ENCODE measurements at regions not wholly inside any gene's neighbourhood (a gene's known extent, or its start where the extent isn't known, plus 50 kb on each side); places are given as distances from the start of the nearest gene placed in this dataset.

- Histone ChIP-seq H3K4me3 (no peak overlapping the region), H3K27me3 (no peaks in the 10 kb centered on the region), H3K27ac (no peak overlapping the region), H3K36me3 (replicated peaks in 1 of 2; ENCODE audit: insufficient read depth in 1 of 2, low read depth in 2 of 2) (no peaks in the 10 kb centered on the region), H3K9me3 (no peaks in the 10 kb centered on the region), H3K4me1 (no peaks in the 10 kb centered on the region)
- 88 to 94% methylated on average over 7 of the region's 7 CpGs for WGBS, 2 donors
- intact Hi-C loops (cut with DNase I), result no loop called here
- DNase-seq (no peak), ATAC-seq (no peak)
- TF ChIP-seq CTCF (IDR thresholded peaks at IDR 0.05) (no peak), POLR2A (IDR thresholded peaks at IDR 0.05) (no peak)
Measured at GRCh38 chr2:129374452-129374851, 605.0 kb upstream of the RAB6C start.

- no peak overlapping the region for H3K27ac ChIP-seq
- TF ChIP-seq POLR2A (IDR thresholded peaks at IDR 0.05) (no peak), CTCF (IDR thresholded peaks at IDR 0.05) (no peak)
- H3K9me3 ChIP-seq, result no peaks in the 10 kb centered on the region
- H3K4me3 ChIP-seq, result no peak overlapping the region
- ATAC-seq, result no peak
- no peaks in the 10 kb centered on the region for H3K4me1 ChIP-seq
- no peak for DNase-seq
- H3K27me3 ChIP-seq, result no peaks in the 10 kb centered on the region
- intact Hi-C loops (cut with DNase I), result no loop called here
- WGBS, 2 donors, result 65 to 76% methylated on average over 11 to 13 of the region's 13 CpGs
- no peaks in the 10 kb centered on the region for H3K36me3 ChIP-seq (replicated peaks in 1 of 2; ENCODE audit: insufficient read depth in 1 of 2, low read depth in 2 of 2)
Measured at GRCh38 chr2:129375632-129376425, 603.6 kb upstream of the RAB6C start.

- DNase-seq (no peak), ATAC-seq (no peak)
- intact Hi-C loops (cut with DNase I), result no loop called here
Measured at GRCh38 chr2:129376426-129377077, 602.9 kb upstream of the RAB6C start.

GRCh38 chr2:129377078-129377469 is 602.4 kb upstream of the RAB6C start:
- 77 to 100% methylated on average over 2 to 4 of the region's 4 CpGs for WGBS, 2 donors
- intact Hi-C loops (cut with DNase I), result no loop called here
- ATAC-seq (no peak), DNase-seq (no peak)
- Histone ChIP-seq H3K4me3 (no peak overlapping the region), H3K27ac (no peak overlapping the region), H3K27me3 (no peaks in the 10 kb centered on the region), H3K4me1 (no peaks in the 10 kb centered on the region), H3K36me3 (replicated peaks in 1 of 2; ENCODE audit: insufficient read depth in 1 of 2, low read depth in 2 of 2) (no peaks in the 10 kb centered on the region), H3K9me3 (no peaks in the 10 kb centered on the region)
- no peak for TF ChIP-seq POLR2A (IDR thresholded peaks at IDR 0.05)
- no peak for TF ChIP-seq CTCF (IDR thresholded peaks at IDR 0.05)

More at GRCh38 chr2:129376426-129377077, 602.9 kb upstream of the RAB6C start:
- TF ChIP-seq CTCF (IDR thresholded peaks at IDR 0.05) (no peak), POLR2A (IDR thresholded peaks at IDR 0.05) (no peak)
- H3K27ac ChIP-seq, result no peak overlapping the region
- WGBS, 2 donors, result 64 to 65% methylated on average over 14 to 15 of the region's 16 CpGs
- no peaks in the 10 kb centered on the region for H3K27me3 ChIP-seq
- H3K36me3 ChIP-seq (replicated peaks in 1 of 2; ENCODE audit: insufficient read depth in 1 of 2, low read depth in 2 of 2), result no peaks in the 10 kb centered on the region
- H3K4me3 ChIP-seq, result no peak overlapping the region
- H3K9me3 ChIP-seq, result no peaks in the 10 kb centered on the region
- H3K4me1 ChIP-seq, result no peaks in the 10 kb centered on the region
